ENCODE measurements at regions not wholly inside any gene's neighbourhood (a gene's known extent, or its start where the extent isn't known, plus 50 kb on each side); places are given as distances from the start of the nearest gene placed in this dataset.

DNA sequence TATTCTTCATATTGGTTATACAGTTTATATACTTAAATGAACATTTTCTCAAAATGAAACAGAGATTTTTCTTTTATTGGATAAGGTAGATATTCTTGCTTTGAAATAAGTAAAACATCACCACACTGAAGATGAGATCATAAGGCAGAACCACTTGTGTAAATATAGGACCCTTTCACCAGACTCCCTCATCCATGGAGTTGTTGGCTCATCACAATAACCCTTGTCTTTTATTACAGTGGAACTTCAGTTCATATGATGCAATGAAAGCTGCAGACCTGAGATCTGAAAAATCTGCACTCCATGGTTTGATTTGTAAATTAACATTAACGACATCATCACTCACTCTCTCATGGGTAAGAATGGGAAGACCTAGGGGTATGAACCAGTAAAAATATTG, 51.9 kb upstream of the DBX2 start:
- no peak for DNase-seq (ENCODE audit: low read depth, low spot score)

DNA sequence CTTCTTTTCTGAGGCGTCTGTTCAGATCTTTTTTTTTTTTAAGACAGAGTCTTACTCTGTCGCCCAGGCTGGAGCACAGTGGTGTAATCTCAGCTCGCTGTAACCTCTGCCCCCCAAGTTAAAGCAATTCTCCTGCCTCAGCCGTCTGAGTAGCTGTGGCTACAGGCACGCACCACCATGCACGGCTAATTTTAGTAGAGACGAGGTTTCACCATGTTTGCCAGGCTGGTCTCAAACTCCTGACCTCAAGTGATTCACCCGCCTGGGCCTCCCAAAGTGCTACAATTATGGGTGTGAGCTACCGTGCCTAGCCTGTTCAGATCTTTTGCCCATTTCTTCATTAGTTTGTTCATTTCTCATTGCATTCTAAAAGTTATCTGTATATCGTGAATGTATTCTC, 55.1 kb upstream of the DBX2 start:
- no peak for DNase-seq (ENCODE audit: low read depth, low spot score)

DNA sequence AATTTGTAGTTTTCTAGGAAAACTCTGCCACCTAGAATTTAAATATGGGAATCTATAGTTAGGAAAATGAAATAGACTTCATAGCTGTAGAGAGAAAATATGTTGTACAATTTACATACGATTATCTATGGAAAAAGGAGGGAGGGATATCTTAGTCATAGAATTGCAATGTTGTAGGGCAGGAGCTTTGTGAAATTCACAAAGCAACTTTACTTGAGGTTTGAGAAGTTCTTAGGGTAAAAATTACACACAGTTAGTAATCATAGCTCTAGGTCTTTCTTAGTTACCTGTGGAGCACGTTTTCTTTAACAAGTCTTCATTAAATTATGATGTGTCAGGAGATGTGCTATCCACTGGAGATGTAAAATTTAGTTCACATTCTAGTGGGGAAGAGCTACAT, 61.4 kb upstream of the DBX2 start:
- DNase-seq (ENCODE audit: low read depth, low spot score), result no peak

DNA sequence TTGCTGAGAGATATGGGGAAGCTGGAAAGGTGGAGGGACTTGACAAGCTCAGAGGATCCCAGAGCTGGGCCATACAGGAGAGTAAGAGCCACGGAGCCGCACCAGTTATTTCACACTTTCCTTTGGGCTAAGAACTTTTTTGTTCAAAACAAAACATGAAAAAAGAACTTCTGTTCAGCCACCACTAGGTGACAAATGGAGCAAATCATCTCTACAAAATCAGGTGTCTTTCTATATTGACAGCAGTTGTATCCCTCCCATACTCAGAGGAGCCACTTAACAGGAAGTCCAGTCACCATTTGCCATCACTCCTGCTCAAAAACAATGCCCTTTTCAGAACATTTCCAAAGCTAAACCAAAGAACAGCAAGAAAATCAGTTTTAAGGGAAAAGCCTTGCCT, 70.3 kb upstream of the DBX2 start:
- no peak for DNase-seq (ENCODE audit: low read depth, low spot score)

GRCh38 chr12:45122768-45123380, 72.0 kb upstream of the DBX2 start:
- DNase-seq (ENCODE audit: low read depth, low spot score), result no peak

- no peak for DNase-seq (ENCODE audit: low read depth, low spot score)
Observed at GRCh38 chr12:45124485-45125155, 73.7 kb upstream of the DBX2 start.

GRCh38 chr12:45125997-45126396, 75.1 kb upstream of the DBX2 start:
- no peak for DNase-seq (ENCODE audit: low read depth, low spot score)

- no peak for DNase-seq (ENCODE audit: low read depth, low spot score)
Observed at GRCh38 chr12:45128637-45129036, 77.7 kb upstream of the DBX2 start.

DNA sequence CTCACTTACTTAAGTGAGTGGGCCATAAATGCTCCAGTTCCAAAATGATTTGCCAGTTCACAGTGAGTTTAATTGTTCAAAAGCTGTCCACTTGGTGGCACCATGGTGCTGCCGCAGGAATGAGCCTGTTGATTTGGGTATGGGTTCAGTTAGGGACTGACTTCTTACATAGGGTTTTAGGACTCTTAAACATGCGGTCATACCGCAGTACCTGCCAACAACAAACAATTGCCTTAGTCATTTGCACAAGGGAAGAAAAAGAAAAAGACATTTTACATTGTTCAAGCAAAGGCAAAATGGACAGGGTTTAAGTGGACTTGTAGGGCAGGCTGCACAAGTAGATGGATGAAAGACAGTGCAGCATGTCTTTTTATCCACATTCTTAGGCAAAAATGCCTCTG, 80.0 kb upstream of the DBX2 start:
- peak; percentile 6 for DNase-seq (ENCODE audit: low read depth, low spot score)

DNA sequence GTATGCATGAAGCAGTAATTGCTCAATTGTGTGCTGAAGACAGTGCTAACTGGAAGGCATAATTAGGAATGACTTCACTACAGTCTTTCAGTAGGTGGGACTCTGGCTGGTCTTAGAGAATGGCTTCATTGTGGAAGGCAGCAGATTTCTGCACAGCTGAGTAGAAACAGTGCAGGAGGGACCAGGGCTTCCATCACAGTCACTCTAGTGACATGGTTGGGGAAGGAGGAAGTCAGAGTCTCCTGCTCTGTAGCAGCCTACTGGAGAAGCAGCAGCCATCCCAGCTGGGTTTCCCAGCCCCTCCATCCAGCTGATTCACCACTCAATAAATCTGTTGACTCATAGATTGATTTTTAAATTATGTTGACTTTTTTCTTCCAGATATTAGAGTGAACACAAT, 80.6 kb upstream of the DBX2 start:
- DNase-seq (ENCODE audit: low read depth, low spot score), result no peak

- no peak for DNase-seq (ENCODE audit: low read depth, low spot score)
Observed at GRCh38 chr12:45138609-45139008, 77.3 kb upstream of the ANO6 start.

- no peak for DNase-seq (ENCODE audit: low read depth, low spot score)
Observed at GRCh38 chr12:45148006-45148405, 67.9 kb upstream of the ANO6 start.

DNA sequence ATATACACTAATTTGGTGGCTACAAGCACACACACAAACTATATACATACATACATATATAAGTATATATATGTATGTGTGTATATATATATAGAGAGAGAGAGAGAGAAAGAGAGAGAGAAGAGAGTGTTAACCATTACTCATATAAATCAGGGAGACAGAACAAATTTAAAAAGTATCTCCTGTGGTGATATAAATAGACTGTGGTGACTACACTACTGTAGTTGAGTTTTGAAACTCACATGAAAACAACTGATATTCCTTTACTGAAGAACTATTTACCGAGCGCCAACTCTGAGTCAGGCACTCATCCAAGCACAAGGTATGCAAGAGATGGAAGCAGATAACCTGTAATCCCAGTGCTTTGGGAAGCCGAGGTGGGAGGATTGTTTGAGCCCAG, 67.3 kb upstream of the ANO6 start:
- DNase-seq (ENCODE audit: low read depth, low spot score), result no peak

DNA sequence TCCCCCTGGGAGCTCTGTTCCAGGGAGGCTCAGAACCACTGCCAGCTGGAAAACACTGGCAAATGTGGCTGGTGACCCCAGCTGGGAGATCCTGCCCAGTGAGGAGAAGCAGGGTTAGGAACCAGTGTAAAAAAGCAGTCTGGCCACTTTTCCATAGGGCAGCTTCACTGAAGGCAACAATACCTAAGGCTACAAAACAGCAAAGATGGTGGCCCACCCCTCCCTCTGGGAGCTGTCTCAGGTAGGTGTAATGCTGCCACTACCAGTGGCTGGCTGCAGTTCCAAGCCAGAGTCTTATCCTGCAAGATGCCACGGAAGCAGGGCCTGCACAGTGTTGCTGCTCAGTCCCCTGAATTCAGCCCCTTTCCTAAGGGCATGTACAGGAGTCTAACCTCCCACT, 50.6 kb upstream of the ANO6 start:
- no peak for DNase-seq (ENCODE audit: low read depth, low spot score)

DNA sequence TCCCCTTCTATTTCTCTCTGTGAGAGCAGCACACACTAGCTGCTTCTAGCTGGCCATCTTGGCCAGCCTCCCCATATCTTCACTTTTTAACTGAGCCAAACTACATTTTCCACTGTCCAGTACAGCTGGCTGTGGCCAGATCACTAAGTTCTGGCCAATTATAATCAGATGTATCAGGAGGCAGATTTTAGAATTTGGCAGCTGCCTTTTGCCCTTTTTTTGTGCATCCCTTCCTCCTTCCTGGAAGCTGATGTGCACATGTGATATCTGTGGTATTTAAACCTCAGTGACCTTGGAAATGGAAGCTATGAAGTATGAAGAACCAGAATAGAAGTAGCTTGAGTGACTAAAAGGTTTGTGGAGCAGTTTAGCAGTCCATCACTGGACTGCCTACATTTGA, 49.8 kb upstream of the ANO6 start:
- DNase-seq (ENCODE audit: low read depth, low spot score), result no peak
